Prostate gland (tissue), 2 donors: ENCODE measurements at regions not wholly inside any gene's neighbourhood (a gene's known extent, or its start where the extent isn't known, plus 50 kb on each side); places are given as distances from the start of the nearest gene placed in this dataset.
"Not testable (repeated sequence)": the region's sequence is repeated elsewhere in the genome, so short reads cannot be mapped to it uniquely, and the experiment has no call there.

ENCODE experiments used
- DNase-seq: peaks from one replicate; pipeline ENCODE4 v3.0.0-alpha.2; 2019; ENCODE audit warnings: low spot score
- H3K27ac ChIP-seq, 2 donors: fragments of 200-600 bp; sonication (generic); 2 replicates each; pipeline ENCODE4 v1.5.1; 2017 to 2019
- H3K27me3 ChIP-seq: fragments of 200-600 bp; sonication (generic); replicated peaks from 2 replicates; pipeline ENCODE4 v1.5.1; 2019; ENCODE audit not compliant: insufficient read depth
- H3K36me3 ChIP-seq, 2 donors: fragments of 200-600 bp; sonication (generic); 1 replicate in 1 of 2; 2 replicates in 1 of 2; pipeline versions ENCODE4 v1.5.1 to v1.8.1; 2017 to 2019
- H3K4me1 ChIP-seq: fragments of 200-600 bp; sonication (generic); replicated peaks from 2 replicates; pipeline ENCODE4 v1.5.1; 2019
- H3K4me3 ChIP-seq, 2 donors: fragments of 200-600 bp; sonication (generic); 2 replicates each; pipeline ENCODE4 v1.5.1; 2017 to 2019
- H3K9me3 ChIP-seq: fragments of 200-600 bp; sonication (generic); 2 replicates; pipeline ENCODE4 v1.5.1; 2017
- POLR2A ChIP-seq: fragments of 450-650 bp; IDR thresholded peaks from one replicate; pipeline ENCODE4 v1.6.1; 2016; ENCODE audit warnings: antibody characterized with exemption, mild to moderate bottlenecking
- POLR2AphosphoS5 ChIP-seq: sonication (generic); formaldehyde crosslinking; IDR thresholded peaks from one replicate; pipeline ENCODE4 v1.6.1; 2017; ENCODE audit warnings: antibody characterized with exemption
- WGBS: methylation state at CpG from one replicate; pipeline ENCODE4 v1.1.5; 2018; 5-methylcytosine and 5-hydroxymethylcytosine counted together
- intact Hi-C: fragments of 100-400 bp; cut with DNase I; formaldehyde crosslinking; loops from one replicate; pipeline ENCODE4 v1.14.2; 2022
- TF ChIP-seq, protein P1 (sequence below), 4 experiments: fragments of 200-600 bp in 2 of 4; fragments of 450-650 bp in 2 of 4; sonication (generic) in 2 of 4; IDR thresholded peaks; 1 replicate in 3 of 4; 2 replicates in 1 of 4; pipeline ENCODE4 v1.5.1; 2016 to 2019; ENCODE audit warnings: antibody characterized with exemption in 4 of 4, mild to moderate bottlenecking in 2 of 4, moderate library complexity in 2 of 4

DNA sequence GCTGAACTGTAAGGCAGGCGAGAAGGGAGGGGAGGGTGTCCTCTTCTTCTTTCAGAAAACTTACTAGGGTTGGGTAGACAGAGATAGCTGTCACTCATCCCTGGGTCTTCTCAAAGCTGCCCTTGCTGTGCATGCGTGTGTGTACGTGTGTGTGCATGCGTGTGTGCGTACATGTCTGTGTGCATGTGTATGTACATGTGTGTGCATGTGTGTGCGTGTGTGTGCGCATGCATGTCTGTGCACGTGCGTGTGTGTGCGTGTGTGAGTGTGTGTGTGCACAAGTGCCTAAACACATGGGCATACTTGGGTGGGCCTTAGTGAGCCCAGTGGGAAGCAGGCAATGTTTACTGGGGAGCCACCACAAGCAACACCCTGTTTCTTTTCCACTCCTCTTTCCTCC, 154.8 kb upstream of the TNRC6C start:
- WGBS = 100% methylated on average over 10 of the region's 10 CpGs

DNA sequence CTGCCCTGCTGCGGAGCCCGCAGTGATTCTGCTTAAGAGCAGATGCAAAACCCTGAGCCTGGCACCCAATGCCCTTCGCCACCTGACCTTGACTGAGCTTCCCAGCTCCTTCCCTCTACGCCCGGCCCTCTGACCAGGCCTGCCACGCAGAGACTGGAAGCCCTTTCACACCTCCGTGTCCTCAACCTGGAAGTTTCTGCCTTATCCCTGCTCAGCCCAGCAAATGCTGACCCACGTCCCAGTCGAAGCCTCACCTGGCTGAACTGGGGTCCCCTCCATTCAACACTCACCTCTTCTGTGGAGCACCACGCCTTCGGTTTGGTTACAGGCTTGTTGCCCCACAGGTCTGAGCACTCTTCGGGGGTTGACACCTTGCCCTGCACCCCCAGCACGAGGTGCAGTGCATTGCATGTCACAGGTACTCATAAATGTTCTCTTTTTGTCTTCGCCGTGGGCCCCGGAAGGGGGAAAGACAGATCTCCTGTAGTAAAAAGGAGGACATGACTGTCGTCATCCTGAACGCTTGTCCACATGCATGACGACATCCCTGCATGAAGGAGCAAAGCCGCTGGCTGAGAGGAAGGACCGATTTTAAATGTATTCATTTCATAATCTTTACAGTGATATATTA, 153.6 kb upstream of the TNRC6C start:
- no peak for DNase-seq
- intact Hi-C loops = no loop called here
- no peaks in the 10 kb centered on the region for H3K4me1 ChIP-seq
- 75% methylated on average over 21 of the region's 21 CpGs for WGBS
- no peak overlapping the region for H3K27ac ChIP-seq
- H3K27me3 ChIP-seq = no peaks in the 10 kb centered on the region
- H3K4me3 ChIP-seq = no peak overlapping the region
- TF ChIP-seq POLR2A (no peak), POLR2AphosphoS5 (no peak)
- TF ChIP-seq, protein P1, sequence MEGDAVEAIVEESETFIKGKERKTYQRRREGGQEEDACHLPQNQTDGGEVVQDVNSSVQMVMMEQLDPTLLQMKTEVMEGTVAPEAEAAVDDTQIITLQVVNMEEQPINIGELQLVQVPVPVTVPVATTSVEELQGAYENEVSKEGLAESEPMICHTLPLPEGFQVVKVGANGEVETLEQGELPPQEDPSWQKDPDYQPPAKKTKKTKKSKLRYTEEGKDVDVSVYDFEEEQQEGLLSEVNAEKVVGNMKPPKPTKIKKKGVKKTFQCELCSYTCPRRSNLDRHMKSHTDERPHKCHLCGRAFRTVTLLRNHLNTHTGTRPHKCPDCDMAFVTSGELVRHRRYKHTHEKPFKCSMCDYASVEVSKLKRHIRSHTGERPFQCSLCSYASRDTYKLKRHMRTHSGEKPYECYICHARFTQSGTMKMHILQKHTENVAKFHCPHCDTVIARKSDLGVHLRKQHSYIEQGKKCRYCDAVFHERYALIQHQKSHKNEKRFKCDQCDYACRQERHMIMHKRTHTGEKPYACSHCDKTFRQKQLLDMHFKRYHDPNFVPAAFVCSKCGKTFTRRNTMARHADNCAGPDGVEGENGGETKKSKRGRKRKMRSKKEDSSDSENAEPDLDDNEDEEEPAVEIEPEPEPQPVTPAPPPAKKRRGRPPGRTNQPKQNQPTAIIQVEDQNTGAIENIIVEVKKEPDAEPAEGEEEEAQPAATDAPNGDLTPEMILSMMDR (IDR thresholded peaks at IDR 0.05) = no peak
- H3K9me3 ChIP-seq = no peaks in the 10 kb centered on the region
- H3K36me3 ChIP-seq = no peaks in the 10 kb centered on the region

More for the DNA sequence above, 154.8 kb upstream of the TNRC6C start:
- intact Hi-C loops = no loop called here
- Histone ChIP-seq H3K27me3 (no peaks in the 10 kb centered on the region), H3K4me1 (no peaks in the 10 kb centered on the region), H3K4me3 (no peak overlapping the region), H3K9me3 (no peaks in the 10 kb centered on the region), H3K27ac (no peak overlapping the region), H3K36me3 (no peaks in the 10 kb centered on the region)
- DNase-seq = no peak
- no peak for TF ChIP-seq POLR2A
- TF ChIP-seq, protein P1 (IDR thresholded peaks at IDR 0.05) = no peak
- no peak for TF ChIP-seq POLR2AphosphoS5

DNA sequence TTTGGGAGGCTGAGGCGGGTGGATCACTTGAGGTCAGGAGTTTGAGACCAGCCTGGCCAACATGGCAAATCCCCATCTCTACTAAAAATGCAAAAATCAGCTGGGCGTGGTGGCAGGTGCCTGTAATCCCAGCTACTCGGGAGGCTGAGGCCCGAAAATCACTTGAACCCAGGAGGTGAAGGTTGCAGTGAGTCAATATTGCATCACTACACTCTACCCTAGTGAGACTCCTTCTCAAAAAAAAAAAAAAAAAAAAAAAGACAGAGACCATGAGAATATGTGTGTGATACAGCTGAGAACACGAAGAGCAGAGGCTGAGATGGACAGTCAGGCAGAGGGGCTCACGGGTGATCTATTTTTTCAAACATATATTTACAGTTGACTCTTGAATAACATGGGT, 152.5 kb upstream of the TNRC6C start:
- H3K4me1 ChIP-seq, H3K9me3 ChIP-seq, DNase-seq, H3K27me3 ChIP-seq, H3K36me3 ChIP-seq, H3K4me3 ChIP-seq, intact Hi-C loops, H3K27ac ChIP-seq: not testable (repeated sequence)
- 89% methylated on average over 6 of the region's 6 CpGs for WGBS

DNA sequence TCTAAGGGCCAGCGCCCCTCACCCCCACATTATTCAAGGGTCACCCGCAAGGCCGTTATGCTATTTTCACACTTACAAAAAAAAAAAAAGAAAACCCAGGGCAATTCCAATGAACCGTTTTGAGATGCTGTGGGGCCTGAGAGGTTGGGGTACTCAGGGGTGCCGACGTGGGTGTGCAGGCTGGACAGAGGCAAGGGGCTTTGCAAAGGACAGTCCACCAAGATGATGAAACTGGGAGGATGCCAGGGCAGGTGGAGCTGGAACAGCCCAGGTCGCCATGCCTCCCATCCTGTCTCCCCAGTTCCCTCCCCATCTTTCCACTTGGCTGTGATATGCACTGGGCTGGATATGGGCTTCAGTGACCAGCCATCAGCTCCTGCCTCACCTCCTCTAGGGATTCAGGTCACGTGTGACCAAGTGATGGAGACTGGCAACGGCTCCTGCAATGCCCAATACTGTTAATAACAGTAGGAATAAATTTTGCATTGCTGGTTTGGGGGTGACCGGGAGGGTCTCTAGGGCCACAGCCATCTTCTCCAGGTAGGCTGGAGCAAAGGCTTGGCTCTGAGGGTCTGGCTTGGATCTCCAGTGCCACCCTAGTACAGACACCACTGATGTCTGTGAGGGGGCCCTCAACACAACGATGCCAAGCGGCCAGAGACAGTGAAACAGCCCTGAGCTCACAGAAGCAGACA, 151.3 kb upstream of the TNRC6C start:
- H3K4me1 ChIP-seq = no peaks in the 10 kb centered on the region
- intact Hi-C loops = no loop called here
- WGBS = 89% methylated on average over 12 of the region's 12 CpGs
- no peaks in the 10 kb centered on the region for H3K36me3 ChIP-seq
- DNase-seq = no peak
- no peaks in the 10 kb centered on the region for H3K27me3 ChIP-seq
- no peaks in the 10 kb centered on the region for H3K9me3 ChIP-seq
- H3K27ac ChIP-seq = no peak overlapping the region
- TF ChIP-seq POLR2A = no peak
- TF ChIP-seq, protein P1 (IDR thresholded peaks at IDR 0.05) = no peak
- TF ChIP-seq POLR2AphosphoS5 = no peak
- no peak overlapping the region for H3K4me3 ChIP-seq

DNA sequence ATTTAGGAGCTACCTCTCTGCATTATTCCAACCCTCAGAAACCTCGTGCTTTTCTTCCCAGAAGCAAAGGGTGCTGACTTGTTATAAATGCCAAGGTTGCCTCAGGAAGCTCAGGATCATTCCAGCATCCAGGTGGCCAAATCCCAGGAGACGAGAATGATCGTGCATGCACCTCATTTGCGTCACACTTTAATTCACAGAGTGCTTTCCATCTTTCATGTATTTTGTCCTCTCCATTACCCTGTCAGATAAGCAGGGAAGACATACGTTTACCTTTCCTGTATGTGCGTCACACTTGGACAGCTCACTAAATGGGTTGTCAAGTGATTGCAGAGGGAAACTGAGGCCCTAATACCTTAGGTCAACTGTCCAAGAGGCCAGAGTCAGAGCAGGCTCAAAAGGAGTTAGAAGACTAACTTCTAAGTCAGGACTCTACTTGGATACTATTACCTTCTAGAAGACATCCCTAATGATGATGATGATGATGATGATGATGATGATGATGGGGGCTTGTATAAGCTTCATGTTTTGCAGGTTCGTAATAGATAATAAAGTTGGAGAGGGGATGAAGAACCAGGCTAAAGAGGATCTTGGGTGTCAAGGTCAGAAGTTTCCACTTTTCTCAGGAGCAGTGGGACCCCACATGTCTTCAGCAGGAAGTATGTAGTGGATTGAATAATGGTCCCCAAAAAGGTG, 150.6 kb upstream of the TNRC6C start:
- Histone ChIP-seq H3K9me3 (no peaks in the 10 kb centered on the region), H3K36me3 (no peaks in the 10 kb centered on the region), H3K4me1 (no peaks in the 10 kb centered on the region), H3K27me3 (no peaks in the 10 kb centered on the region), H3K27ac (no peak overlapping the region), H3K4me3 (no peak overlapping the region)
- no peak for DNase-seq
- intact Hi-C loops = no loop called here
- WGBS = 86% methylated on average over 7 of the region's 7 CpGs
- TF ChIP-seq, protein P1 (IDR thresholded peaks at IDR 0.05) = no peak
- TF ChIP-seq POLR2AphosphoS5 = no peak
- TF ChIP-seq POLR2A = no peak
